Left lung (tissue), 4 donors: ENCODE measurements at regions not wholly inside any gene's neighbourhood (a gene's known extent, or its start where the extent isn't known, plus 50 kb on each side); places are given as distances from the start of the nearest gene placed in this dataset.

Experiments
- ATAC-seq: fragments of 200-7000 bp; cut with Tn5 transposase; one replicate; pipeline ENCODE4 v1.9.1; 2020; ENCODE audit warnings: moderate library complexity
- DNase-seq, 4 donors: peaks; one replicate each; pipeline ENCODE4 v3.0.0-alpha.2; 2013 to 2020
- H3K27ac ChIP-seq, 2 donors: fragments of 200-600 bp; sonication (generic) in 1 of 2; one replicate each; pipeline versions ENCODE4 v1.5.0 to v1.8.0; 2020 to 2021
- H3K27me3 ChIP-seq, 2 donors: fragments of 200-600 bp; sonication (generic) in 1 of 2; one replicate each; pipeline versions ENCODE4 v1.5.0 to v1.8.0; 2020 to 2021
- H3K36me3 ChIP-seq, 2 donors: fragments of 200-600 bp; sonication (generic) in 1 of 2; one replicate each; pipeline versions ENCODE4 v1.5.0 to v1.8.0; 2020 to 2021
- H3K4me1 ChIP-seq, 2 donors: fragments of 200-600 bp; one replicate each; pipeline ENCODE4 v1.8.0; 2021
- H3K4me3 ChIP-seq, 2 donors: fragments of 200-600 bp; sonication (generic) in 1 of 2; one replicate each; pipeline versions ENCODE4 v1.5.0 to v1.8.0; 2020 to 2021; ENCODE audit warnings: mild to moderate bottlenecking in 1 of 2
- H3K9me3 ChIP-seq, 2 donors: fragments of 200-600 bp; sonication (generic) in 1 of 2; one replicate each; pipeline versions ENCODE4 v1.5.0 to v1.8.0; 2020 to 2021
- CTCF ChIP-seq, 2 donors: fragments of 200-600 bp; sonication (generic) in 1 of 2; IDR thresholded peaks; one replicate each; pipeline versions ENCODE4 v1.5.0 to v1.8.0; 2021; ENCODE audit warnings: antibody characterized with exemption in 2 of 2
- intact Hi-C, 2 donors: fragments of 100-400 bp; cut with DNase I; formaldehyde crosslinking; loops; one replicate each; pipeline versions ENCODE4 v1.11.2 to v1.14.2; 2022
- donor health status: DM: no; HTN: yes; CAD: no.
- donor health status: DM: no; HTN: no; CAD: no.

- no peak overlapping the region for H3K4me3 ChIP-seq
- H3K9me3 ChIP-seq: peaks cover 0 to 2% of the 10 kb centered on the region in 2 donors
- TF ChIP-seq CTCF (IDR thresholded peaks at IDR 0.05): no peak
- H3K27me3 ChIP-seq: no peaks in the 10 kb centered on the region
- no peak for DNase-seq
- H3K4me1 ChIP-seq: no peaks in the 10 kb centered on the region
- H3K27ac ChIP-seq: no peak overlapping the region
- H3K36me3 ChIP-seq: no peaks in the 10 kb centered on the region
- ATAC-seq: no peak
- intact Hi-C loops: no loop called here
These were observed 59.2 kb upstream of the ETAA1 start for GRCh38 chr2:67337903-67338302.

GRCh38 chr2:67338601-67339233, 58.4 kb upstream of the ETAA1 start:
- Histone ChIP-seq H3K27me3 (no peaks in the 10 kb centered on the region), H3K27ac (no peak overlapping the region), H3K4me1 (no peaks in the 10 kb centered on the region), H3K9me3 (peaks cover 0 to 2% of the 10 kb centered on the region in 2 donors), H3K36me3 (no peaks in the 10 kb centered on the region), H3K4me3 (no peak overlapping the region)
- ATAC-seq (no peak), DNase-seq (no peak)
- no peak for TF ChIP-seq CTCF (IDR thresholded peaks at IDR 0.05)
- intact Hi-C loops: no loop called here

- TF ChIP-seq CTCF (IDR thresholded peaks at IDR 0.05): no peak
- DNase-seq (no peak), ATAC-seq (no peak)
- Histone ChIP-seq H3K4me1 (no peaks in the 10 kb centered on the region), H3K27me3 (no peaks in the 10 kb centered on the region), H3K27ac (no peak overlapping the region), H3K36me3 (no peaks in the 10 kb centered on the region), H3K4me3 (no peak overlapping the region), H3K9me3 (peaks cover 0 to 2% of the 10 kb centered on the region in 2 donors)
- intact Hi-C loops: no loop called here
These were observed 57.8 kb upstream of the ETAA1 start for GRCh38 chr2:67339234-67339885.

GRCh38 chr2:67340133-67341011, 56.8 kb upstream of the ETAA1 start:
- Histone ChIP-seq H3K27ac (no peak overlapping the region), H3K4me3 (no peak overlapping the region), H3K9me3 (peaks cover 0 to 2% of the 10 kb centered on the region in 2 donors), H3K36me3 (no peaks in the 10 kb centered on the region), H3K4me1 (no peaks in the 10 kb centered on the region), H3K27me3 (no peaks in the 10 kb centered on the region)
- no peak for TF ChIP-seq CTCF (IDR thresholded peaks at IDR 0.05)
- no peak for DNase-seq
- no peak for ATAC-seq
- intact Hi-C loops: no loop called here

- no peak overlapping the region for H3K4me3 ChIP-seq
- intact Hi-C loops: no loop called here
- peaks cover 0 to 2% of the 10 kb centered on the region in 2 donors for H3K9me3 ChIP-seq
- H3K27me3 ChIP-seq: no peaks in the 10 kb centered on the region
- no peak for TF ChIP-seq CTCF (IDR thresholded peaks at IDR 0.05)
- no peaks in the 10 kb centered on the region for H3K4me1 ChIP-seq
- no peak for ATAC-seq
- H3K27ac ChIP-seq: no peak overlapping the region
- DNase-seq: no peak
- no peaks in the 10 kb centered on the region for H3K36me3 ChIP-seq
These were observed 56.2 kb upstream of the ETAA1 start for GRCh38 chr2:67341012-67341318.
